ENCODE measurements at regions not wholly inside any gene's neighbourhood (a gene's known extent, or its start where the extent isn't known, plus 50 kb on each side); places are given as distances from the start of the nearest gene placed in this dataset.
"Not testable (repeated sequence)": the region's sequence is repeated elsewhere in the genome, so short reads cannot be mapped to it uniquely, and the experiment has no call there.

DNA sequence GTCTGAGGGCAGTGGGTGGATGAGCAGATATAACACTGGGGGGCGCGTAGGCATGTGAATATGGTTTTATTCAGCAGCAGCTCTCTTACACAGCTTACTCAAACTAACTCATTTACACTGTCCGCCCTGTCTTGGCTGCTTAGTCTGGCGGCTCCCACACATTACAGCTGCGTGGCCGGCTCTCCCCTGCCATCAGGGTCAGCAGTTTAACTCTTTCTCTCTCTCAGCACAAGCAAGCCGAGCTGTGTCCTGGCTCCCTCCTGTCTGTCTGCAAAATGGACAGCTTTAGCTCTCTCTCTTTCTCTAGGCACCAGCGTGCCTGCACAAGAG is 1310.1 kb upstream of the RAG2 start:
- no peak for DNase-seq (ENCODE audit: low read depth in 2 of 2)

DNA sequence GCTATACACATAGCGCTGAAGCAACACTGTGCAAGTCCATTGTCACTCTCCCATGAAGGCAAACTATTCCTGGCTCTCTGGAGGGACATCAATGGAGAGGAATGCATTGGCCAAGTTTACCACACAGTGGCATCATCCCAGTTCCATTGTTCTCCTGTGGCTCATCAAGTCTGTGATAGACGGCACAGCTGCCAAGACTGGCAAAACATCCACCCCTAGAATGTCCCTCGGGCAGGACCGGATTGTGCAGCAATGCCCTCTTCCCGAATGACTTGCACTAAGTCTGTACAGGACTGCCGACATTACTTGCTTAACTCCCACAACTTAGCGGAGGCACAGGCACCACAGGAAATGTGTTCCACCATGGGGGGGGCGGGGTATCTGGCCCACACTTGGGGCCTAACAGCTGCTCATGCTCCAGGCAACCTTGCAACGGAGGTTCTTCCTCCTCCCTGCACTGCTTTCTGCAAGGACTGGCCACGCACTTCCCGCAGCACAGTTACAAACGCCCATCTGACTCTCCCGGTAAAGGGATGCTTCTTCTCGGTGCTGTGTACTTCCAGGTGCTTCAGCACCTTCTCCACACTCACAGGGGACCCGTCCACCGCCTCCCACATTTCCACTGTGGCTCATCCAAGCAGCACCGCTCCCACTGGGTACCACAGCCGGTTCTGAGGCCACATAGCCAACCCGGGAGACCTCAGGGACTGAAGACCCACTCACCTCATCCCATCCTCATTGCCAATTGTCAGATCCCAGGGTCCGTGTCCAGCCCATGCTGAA is 1309.6 kb upstream of the RAG2 start:
- DNase-seq (ENCODE audit: low read depth in 2 of 2): no peak

DNA sequence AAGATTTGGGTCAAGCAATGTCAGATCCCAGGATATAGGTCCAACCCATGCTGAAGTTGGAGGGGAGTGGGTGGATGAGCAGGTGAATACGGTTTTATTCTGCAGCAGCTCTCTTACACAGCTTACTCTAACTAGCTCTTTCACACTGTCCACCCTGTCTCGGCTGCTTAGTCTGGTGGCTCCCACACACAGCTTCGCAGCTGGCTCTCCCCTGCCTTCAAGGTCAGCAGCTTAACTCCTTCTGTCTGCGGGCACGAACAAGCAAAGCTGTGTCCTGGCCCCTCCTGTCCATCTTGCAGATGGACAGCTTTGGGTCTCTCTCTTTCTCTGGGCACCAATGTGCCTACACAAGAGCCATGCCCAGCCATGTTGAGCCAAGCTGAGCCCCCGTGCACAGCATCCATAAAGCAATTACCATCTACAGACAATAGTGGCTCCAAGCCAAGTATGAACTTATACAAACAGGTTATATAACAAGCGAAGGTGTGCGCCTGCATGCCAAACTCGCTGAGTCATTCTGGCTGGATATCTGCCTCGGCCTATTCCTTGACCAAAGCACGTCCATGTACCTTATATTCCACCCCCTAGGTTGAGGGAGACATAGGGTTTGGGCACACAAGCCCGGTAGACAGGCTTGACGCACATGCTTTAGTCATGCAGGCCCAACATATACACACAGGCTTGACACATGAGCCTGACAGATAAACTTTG is 1307.8 kb upstream of the RAG2 start:
- DNase-seq (ENCODE audit: low read depth in 2 of 2): no peak

DNA sequence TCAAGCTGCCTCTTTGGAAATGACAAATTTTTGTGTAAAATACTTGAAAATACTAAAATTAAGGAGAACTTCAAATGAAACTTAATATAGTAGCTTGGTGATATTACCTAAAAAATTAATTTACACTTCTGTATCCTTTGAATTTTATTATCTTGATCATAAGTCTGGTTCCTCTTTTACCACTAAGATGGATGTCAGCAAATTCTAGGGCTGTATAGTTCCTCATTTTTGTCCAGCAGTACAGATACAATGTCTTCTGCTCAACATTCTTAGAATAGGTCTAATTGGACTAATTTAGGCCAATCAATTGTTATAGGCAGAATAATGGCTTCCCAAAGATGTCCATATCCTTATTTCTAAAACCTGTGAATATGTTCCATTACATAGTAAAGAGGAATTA is 1298.0 kb upstream of the RAG2 start:
- DNase-seq (ENCODE audit: low read depth in 2 of 2): no peak

DNA sequence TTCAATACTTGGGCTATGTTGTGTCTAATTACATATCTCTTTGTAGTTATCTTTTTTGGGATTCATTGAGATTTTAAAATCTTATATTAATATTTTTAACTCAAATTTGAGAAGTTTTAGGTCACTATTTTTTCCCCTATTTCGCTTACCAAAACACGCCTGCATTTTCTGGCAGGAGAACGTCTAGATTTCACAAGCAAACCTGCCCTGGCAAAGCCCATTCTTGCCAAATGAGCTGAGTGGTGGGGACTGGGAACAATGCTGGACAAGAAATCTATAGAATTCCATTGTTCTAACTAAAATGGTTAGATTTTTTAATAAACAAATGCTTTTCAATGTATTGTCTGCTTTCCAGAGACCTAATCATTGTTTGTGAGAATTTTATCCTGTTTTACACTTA is 1283.7 kb upstream of the RAG2 start:
- DNase-seq (ENCODE audit: low read depth in 2 of 2): no peak

DNA sequence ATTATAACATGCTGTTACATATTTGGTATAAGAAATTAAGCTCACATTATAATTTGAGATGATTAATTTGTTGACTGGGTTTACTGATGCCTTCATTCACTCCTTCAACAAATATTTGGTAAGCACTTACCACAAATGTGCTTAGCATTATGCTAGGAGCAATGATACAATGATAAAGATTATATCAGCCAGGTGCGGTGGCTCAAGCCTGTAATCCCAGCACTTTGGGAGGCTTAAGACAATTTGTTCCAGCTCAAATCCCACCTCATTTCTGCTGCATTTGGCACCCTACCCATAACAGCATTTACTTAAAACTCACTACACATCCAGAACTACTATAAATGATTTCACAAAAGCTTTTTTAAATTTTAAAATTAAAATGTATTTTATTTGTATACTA is 1263.6 kb upstream of the RAG2 start:
- no peak for DNase-seq (ENCODE audit: low read depth in 2 of 2)

DNA sequence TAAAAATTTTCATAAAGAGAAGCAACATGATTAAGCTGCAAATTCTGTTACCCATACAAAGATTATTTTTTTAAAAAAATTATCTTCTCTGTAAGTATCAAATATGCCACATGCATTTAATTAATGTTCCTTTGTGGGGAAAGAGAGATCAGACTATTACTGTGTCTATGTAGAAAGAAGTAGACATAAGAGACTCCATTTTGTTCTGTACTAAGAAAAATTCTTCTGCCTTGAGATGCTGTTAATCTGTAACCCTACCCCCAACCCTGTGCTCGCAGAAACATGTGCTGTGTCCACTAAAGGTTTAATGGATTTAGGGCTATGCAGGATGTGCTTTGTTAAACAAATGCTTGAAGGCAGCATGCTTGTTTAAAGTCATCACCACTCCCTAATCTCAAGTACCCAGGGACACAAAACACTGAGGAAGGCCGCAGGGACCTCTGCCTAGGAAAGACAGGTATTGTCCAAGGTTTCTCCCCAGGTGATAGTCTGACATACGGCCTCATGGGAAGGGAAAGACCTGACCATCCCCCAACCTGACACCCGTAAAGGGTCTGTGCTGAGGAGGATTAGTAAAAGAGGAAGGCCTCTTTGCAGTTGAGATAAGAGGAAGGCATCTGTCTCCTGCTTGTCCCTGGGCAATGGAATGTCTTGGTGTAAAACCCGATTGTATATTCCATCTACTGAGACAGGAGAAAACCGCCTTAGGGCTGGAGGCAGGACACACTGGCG is 1260.9 kb upstream of the RAG2 start:
- DNase-seq (ENCODE audit: low read depth in 2 of 2): not testable (repeated sequence)

DNA sequence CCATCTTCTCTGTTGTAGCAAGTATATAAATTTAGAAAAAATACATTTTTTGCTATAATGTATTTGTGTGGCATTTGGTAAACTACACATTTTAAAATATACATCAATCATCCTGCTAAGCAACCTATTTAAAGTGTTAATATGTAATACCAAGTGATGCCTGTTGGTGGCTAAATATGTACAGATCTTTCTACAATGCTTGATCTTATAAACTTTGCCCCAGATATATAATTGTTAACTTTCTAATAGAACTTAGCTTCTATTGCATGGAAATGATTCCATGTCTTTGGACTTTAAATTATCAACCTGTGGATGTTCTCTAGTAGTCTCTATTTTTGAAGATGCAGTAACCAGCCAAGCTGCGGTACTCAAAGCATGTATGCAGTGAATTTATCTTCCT is 1260.4 kb upstream of the RAG2 start:
- DNase-seq (ENCODE audit: low read depth in 2 of 2): no peak

DNA sequence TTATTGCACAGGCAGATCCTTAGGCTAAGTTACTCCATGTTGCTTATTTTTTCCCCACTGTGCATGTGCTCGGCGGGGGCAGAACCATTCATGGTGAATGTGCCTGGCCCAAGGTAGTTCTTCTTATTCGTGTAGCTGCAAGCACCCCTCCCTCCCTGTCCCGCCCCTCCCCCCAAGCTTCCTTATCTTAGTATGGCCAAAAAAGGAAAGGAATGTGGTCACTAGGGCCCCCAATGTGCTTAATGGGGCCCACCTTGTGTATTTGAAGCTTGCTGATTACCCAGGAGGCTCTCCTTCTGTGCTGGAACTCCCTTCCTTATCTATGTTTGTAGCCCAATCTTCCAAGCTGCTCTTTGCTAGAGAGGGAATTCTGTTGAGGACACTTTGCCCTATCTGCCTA is 1259.7 kb upstream of the RAG2 start:
- DNase-seq (ENCODE audit: low read depth in 2 of 2): no peak

DNA sequence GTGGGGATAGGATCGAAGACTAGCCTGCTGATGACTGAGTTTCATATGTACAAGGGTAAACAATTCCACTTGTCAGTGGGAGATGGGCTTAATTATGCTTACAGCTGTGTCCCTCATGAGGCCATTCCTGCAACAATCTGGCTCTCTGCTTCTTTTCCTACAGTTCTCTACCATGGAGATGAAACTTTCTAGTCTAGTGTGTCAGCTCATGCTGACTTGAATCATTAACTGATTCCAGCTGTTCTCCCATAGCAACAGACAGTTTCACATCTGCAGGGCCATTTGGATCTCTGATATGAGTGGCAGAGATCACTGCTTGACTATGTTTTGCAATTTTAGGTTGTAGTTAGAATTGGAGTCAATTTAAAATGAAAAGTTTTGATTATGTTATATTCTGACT is 1251.7 kb upstream of the RAG2 start:
- no peak for DNase-seq (ENCODE audit: low read depth in 2 of 2)

DNA sequence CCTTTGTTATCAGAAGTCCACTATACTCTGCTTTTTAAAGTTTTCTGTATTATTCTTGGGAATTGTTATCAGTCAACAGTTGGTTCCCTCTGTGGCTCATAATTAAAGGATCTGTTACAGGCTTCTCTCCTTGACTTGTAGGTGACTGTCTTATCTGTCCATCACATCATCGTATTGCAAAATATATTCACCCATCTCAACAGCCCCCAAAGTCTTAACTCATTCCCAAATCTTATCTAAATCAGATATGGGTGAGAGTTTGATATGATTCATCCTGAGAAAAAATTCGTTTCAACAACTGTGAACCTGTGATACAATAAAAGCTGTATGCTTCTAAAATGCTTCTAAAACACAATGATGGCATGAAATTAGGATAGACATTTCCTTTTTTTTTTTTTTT is 1245.6 kb upstream of the RAG2 start:
- no peak for DNase-seq (ENCODE audit: low read depth in 2 of 2)

DNA sequence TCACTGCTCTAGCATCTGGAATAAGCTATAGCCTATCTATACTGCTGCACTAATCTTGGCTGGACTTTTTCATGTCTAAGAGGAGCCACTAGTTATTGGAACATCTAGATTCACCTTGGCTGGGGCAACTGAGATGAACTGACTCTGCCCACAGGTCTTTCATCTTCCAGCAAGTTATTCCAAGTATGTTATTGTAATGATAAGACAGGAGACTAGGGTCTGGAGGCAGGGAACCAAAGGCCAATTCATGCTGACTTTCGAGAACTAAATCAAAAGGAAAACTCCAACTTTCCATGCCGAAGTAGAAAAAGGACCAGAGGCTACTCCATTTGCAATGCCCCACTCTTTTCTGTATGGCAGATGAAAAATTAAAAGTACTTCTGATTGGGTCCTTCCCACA is 1243.0 kb upstream of the RAG2 start:
- no peak for DNase-seq (ENCODE audit: low read depth in 2 of 2)

DNA sequence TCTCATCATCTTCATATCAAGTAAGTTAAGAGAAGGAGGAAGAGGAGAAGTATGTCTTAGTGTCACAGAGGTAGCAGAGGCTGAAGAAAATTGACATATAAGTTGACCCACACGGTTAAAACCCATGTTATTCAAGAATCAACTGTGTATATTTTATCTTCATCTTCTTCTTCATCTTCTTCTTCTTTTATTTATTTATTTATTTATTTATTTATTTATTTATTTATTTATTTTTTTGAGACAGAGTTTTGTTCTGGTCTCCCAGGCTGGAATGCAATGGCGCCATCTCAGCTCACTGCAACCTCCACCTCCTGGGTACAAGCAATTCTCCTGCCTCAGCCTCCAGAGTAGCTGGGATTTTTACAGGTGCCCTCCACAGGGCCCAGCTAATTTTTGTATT is 1242.3 kb upstream of the RAG2 start:
- DNase-seq (ENCODE audit: low read depth in 2 of 2): not testable (repeated sequence)

DNA sequence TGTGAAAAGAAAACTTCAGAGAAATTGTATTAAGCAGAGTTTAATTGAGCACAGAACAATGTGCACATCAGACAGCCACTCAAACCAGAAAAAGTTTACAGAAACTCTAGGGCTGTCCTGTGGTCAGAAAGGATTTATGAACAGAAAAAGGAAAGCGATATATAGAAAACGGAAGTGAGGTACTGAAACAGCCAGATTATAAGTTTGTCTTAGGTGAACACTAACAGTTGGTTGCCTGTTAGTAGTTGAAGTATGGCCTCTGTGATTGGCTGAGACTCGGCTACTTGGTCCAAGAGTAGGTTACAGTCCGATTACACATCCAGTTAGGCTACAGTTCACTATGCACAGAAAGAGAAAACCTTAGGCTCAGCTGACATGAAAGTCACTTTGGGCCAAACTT is 1232.5 kb upstream of the RAG2 start:
- DNase-seq (ENCODE audit: low read depth in 2 of 2): no peak

DNA sequence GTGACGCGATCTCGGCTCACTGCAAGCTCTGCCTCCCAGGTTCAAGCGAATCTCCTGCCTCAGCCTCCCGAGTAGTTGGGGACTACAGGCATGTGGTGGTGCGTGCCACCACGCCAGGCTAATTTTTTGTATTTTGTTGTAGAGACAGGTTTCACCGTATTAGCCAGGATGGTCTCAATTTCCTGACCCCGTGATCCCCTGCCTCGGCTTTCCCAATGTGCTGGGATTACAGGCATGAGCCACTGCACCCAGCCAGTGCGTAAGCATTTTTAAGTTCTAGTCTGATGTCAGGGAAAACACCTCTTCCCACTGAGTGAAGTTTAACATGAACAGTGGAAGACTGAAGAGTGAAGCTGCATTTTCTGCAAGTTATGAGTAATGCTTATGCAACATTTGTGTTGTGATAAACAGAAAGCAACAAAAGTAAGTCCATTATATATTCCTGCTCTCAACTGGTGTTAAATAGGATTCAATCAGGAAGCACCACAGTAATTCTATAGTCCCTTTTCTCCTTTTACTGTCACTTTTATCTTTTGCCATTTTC is 1219.8 kb upstream of the RAG2 start:
- no peak for DNase-seq (ENCODE audit: low read depth in 2 of 2)

DNA sequence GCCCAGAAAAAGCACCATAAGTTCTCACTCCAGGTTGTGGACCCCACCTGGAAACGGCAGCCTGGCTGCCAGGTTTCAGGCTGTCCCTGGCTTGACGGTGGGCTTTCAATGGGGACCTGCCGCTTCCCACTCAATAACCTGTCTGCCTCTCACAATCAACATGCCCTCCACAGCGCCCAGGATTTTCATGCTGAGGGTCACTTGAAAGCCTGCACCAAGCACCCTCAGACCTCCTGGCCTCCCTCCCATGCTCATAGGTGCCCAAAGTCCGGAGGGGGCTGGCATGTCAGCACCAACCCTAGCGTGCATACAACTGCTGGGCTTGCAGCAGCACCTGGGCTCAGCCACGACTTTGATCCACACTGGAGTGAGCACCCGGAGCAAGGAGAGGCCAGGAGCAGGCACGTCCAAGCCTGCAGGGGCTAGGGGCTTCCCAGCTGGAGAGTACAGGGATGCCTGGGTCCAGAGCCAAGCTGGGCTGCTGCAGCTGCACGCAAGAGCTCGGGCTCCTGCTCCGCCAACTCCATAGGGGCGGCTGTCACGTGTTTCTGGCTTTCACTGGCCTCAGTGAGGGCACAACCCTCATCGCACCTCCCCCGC is 1214.3 kb upstream of the RAG2 start:
- DNase-seq (ENCODE audit: low read depth in 2 of 2): no peak

DNA sequence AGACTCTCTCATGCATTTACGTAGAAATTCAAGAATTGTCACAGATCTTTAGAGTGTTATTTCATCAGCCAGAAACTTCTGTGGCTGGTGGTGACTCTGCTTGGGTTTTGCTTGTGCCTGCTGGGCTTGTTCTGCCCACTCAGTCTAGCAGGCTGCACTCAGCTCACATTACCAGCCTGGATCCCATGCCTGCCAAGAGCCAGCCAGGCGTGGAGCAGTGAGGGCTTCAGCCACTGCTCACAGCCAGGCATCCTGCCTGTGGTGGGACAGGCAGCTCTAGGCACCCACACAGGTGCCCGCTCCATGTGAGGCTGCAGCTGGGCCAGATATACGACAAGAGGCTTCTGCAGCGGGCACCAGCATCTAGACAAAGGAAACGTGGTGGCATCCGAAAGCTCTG is 1213.3 kb upstream of the RAG2 start:
- DNase-seq (ENCODE audit: low read depth in 2 of 2): no peak

DNA sequence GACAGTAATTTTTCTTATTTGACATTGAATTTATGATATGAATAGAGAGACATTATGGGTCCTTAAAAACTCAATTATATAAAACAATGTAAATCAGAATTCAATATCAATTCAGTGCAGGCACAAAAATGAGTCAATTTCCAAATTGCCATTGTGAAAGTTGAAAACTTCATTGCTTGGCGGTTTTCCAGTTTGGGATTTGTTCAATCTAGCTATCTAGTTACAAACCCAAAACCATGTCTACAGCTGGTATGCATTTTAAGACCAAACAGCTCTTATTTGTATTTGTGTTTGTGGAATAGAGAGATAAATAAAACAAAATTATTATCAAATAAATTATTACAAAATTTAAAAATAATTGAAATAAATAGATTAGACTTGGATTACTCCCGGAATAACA is 1206.6 kb upstream of the RAG2 start:
- no peak for DNase-seq (ENCODE audit: low read depth in 2 of 2)

DNA sequence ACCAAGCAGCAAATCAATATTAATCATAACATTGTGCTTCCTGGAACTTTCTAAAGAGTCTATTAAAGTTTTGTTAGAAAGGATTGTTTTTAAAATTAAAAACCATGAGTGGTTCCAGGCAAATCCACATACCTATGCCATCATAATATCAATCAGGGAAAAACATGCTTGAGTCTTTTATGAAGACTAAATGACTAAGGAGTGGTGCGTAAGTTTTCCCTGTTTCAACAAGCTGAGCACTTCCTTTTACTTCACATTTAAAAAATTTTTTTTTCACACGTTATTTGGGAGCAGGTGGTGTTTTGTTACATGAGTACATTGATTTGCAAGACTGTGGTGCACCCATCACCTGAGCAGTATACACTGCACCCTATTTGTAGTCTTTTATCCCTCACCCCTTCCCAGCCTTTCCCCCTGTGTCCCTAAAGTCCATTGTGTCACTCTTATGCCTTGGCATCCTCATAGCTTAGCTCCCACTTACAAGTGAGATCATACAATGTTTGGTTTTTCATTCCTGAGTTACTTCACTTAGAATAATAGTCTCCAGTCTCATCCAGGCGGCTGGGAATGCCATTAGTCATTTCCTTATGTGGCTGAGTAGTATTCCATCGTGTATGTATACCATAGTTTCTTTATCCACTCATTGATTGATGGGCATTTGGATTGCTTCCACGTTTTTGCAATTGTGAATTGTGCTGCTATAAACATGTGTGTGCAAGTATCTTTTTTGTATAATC is 1190.3 kb upstream of the RAG2 start:
- no peak for DNase-seq (ENCODE audit: low read depth in 2 of 2)

DNA sequence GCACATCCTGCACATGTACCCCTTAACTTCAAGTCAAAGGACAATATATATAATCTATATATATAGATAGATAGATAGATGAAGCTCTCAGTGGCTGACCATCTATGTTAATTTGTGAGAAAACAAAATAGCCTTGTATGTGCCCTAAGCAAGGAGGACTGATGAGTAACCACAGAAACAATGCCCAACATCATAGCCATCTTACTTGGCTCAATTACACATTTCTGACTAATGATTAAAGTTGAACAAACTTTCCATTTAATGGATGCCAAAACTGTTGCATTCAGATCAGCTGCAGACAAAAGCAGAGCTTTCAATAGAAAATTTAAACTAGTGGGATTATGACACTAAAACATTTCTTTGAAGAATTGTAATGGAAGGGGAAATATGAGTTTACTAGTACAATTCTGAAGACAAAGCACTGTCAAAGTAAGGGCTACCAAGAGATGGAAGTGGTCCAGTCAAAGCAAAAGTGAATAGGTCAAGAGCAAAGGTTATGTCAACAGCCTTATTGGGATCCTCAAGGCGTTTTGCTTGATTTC is 1188.2 kb upstream of the RAG2 start:
- DNase-seq (ENCODE audit: low read depth in 2 of 2): no peak

DNA sequence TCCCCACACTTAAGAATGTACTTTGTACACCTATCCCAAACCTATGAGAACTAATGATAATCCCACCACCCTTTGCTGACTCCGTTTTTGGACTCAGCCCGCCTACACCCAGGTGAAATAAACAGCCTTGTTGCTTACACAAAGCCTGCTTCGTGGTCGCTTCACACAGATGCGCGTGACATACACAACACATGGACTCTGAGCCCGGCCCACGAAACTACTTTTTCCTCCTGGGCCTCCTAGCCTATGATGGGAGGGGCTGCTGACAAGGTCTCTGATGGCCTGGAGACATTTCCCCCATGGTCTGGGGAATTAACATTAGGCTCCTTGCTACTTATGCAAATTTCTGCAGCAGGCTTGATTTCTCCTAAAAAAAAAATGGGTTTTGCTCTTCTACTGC is 1176.4 kb upstream of the RAG2 start:
- DNase-seq (ENCODE audit: low read depth in 2 of 2): no peak
